OCI-LY7 (cell line): ENCODE measurements at regions not wholly inside any gene's neighbourhood (a gene's known extent, or its start where the extent isn't known, plus 50 kb on each side); places are given as distances from the start of the nearest gene placed in this dataset.

Experiments used
- BruUV-seq: library from RNA; stranded (reverse); fragments of 400-500 nt; replicated peaks from 2 replicates; lab custom pipeline; 2021; lab: Mats Ljungman, UMichigan
- CTCF ChIA-PET: fragments of 300-600 bp; sonication (Branson Sonifier 250); formaldehyde crosslinking; loops from one replicate; lab custom pipeline; 2022; ENCODE audit warnings: antibody characterized with exemption; ENCODE audit not compliant: unreplicated experiment; lab: Charles Lee
- POLR2A ChIA-PET: fragments of 300-600 bp; sonication (Branson Sonifier 250); formaldehyde crosslinking; loops from one replicate; lab custom pipeline; 2022; ENCODE audit warnings: antibody characterized with exemption; lab: Charles Lee
- DNase-seq: peaks from one replicate; pipeline ENCODE4 v3.0.0-alpha.2; 2015; ENCODE audit warnings: low spot score
- H2AFZ ChIP-seq: fragments of 200-600 bp; sonication (generic), shearing (Covaris generic); 2 replicates; pipeline ENCODE4 v1.6.1; 2014; ENCODE audit warnings: mild to moderate bottlenecking, antibody characterized with exemption, low read length, moderate library complexity
- H3K27ac ChIP-seq: fragments of 200-600 bp; sonication (generic); 2 replicates; pipeline ENCODE4 v1.5.1; 2014; ENCODE audit warnings: mixed run types, low read depth, mild to moderate bottlenecking, moderate library complexity, low read length, inconsistent platforms; ENCODE audit not compliant: poor library complexity, severe bottlenecking
- H3K36me3 ChIP-seq: fragments of 200-600 bp; sonication (generic); 2 replicates; pipeline ENCODE4 v1.6.1; 2014; ENCODE audit warnings: mild to moderate bottlenecking, antibody characterized with exemption, low read length, moderate library complexity, mixed read lengths; ENCODE audit not compliant: insufficient read depth
- H3K4me1 ChIP-seq: fragments of 200-600 bp; sonication (generic); 2 replicates; pipeline ENCODE4 v1.5.1; 2014; ENCODE audit warnings: mild to moderate bottlenecking, low read length; ENCODE audit not compliant: insufficient read depth, poor library complexity, severe bottlenecking
- H3K4me2 ChIP-seq: fragments of 200-600 bp; sonication (generic); 2 replicates; pipeline ENCODE4 v1.6.1; 2014; ENCODE audit warnings: mild to moderate bottlenecking, low read length
- H3K4me3 ChIP-seq: fragments of 200-600 bp; sonication (generic); 2 replicates; pipeline ENCODE4 v1.5.1; 2014; ENCODE audit warnings: mild to moderate bottlenecking, low read depth, low read length; ENCODE audit not compliant: poor library complexity, severe bottlenecking
- H3K79me2 ChIP-seq: fragments of 200-600 bp; sonication (generic); 2 replicates; pipeline ENCODE4 v1.6.1; 2016; ENCODE audit warnings: low read depth, mild to moderate bottlenecking, low read length, moderate library complexity, mixed read lengths; ENCODE audit not compliant: insufficient read depth
- H3K9me2 ChIP-seq: fragments of 200-600 bp; sonication (generic); 2 replicates; pipeline ENCODE4 v1.6.1; 2016; ENCODE audit warnings: mild to moderate bottlenecking, low read length, mixed read lengths; ENCODE audit not compliant: insufficient read depth
- H3K9me3 ChIP-seq: fragments of 200-600 bp; sonication (generic); 2 replicates; pipeline ENCODE4 v1.6.1; 2014; ENCODE audit warnings: mild to moderate bottlenecking, mixed run types, low read length, mixed read lengths
- H4K20me1 ChIP-seq: fragments of 200-600 bp; sonication (generic); 2 replicates; pipeline ENCODE4 v1.6.1; 2014; ENCODE audit warnings: mild to moderate bottlenecking, antibody characterized with exemption, low read length, moderate library complexity, mixed read lengths; ENCODE audit not compliant: insufficient read depth
- EZH2phosphoT487 ChIP-seq: fragments of 200-600 bp; sonication (generic); IDR thresholded peaks from 2 replicates; pipeline ENCODE4 v1.6.1; 2018; ENCODE audit warnings: low read depth, borderline replicate concordance, mild to moderate bottlenecking, mixed run types, antibody characterized with exemption, low read length, moderate library complexity, mixed read lengths
- intact Hi-C: fragments of 100-400 bp; cut with micrococcal nuclease; formaldehyde crosslinking; loops from one replicate; pipeline ENCODE4 v1.10.0; 2022; ENCODE audit not compliant: unreplicated experiment
- TF ChIP-seq, protein P1 (sequence below): fragments of 200-600 bp; sonication (generic); conservative IDR thresholded peaks from 2 replicates; pipeline ENCODE4 v1.5.1; 2014; ENCODE audit warnings: mild to moderate bottlenecking, antibody characterized with exemption, low read length, moderate library complexity, mixed read lengths

DNA sequence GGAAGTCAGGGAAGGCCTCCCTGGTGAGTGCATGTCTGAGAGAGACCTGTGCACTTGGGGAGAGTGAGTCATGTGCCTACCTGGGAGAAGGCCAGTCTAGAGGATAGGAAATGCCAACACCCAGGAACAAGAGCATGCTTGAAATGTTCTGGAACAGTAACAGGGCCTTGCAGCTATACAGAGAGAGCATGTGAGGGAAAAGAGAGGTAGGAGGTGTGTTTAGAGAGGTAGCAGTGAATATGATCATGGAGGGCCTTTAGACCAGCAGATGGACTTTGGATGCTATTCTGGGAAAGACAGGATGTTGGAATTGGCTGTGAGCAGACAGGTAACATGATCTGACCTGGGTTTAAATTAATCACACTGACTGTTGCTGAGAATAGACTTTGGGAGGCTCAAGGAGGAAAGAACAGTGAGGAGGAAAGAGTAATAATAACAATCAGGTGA lies 1143.6 kb downstream of the FLRT2 start:
- Histone ChIP-seq H3K4me2 (no peak overlapping the region), H3K79me2 (no peaks in the 10 kb centered on the region), H2AFZ (no peak overlapping the region), H3K36me3 (no peaks in the 10 kb centered on the region), H3K4me1 (no peaks in the 10 kb centered on the region), H3K9me2 (no peaks in the 10 kb centered on the region), H3K27ac (no peak overlapping the region), H3K9me3 (no peaks in the 10 kb centered on the region), H3K4me3 (no peak overlapping the region), H4K20me1 (no peaks in the 10 kb centered on the region)
- CTCF ChIA-PET, result no interaction called here
- BruUV-seq, result no TSS peak
- no peak for TF ChIP-seq EZH2phosphoT487
- TF ChIP-seq, protein P1, sequence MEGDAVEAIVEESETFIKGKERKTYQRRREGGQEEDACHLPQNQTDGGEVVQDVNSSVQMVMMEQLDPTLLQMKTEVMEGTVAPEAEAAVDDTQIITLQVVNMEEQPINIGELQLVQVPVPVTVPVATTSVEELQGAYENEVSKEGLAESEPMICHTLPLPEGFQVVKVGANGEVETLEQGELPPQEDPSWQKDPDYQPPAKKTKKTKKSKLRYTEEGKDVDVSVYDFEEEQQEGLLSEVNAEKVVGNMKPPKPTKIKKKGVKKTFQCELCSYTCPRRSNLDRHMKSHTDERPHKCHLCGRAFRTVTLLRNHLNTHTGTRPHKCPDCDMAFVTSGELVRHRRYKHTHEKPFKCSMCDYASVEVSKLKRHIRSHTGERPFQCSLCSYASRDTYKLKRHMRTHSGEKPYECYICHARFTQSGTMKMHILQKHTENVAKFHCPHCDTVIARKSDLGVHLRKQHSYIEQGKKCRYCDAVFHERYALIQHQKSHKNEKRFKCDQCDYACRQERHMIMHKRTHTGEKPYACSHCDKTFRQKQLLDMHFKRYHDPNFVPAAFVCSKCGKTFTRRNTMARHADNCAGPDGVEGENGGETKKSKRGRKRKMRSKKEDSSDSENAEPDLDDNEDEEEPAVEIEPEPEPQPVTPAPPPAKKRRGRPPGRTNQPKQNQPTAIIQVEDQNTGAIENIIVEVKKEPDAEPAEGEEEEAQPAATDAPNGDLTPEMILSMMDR, result no peak
- DNase-seq, result no peak
- POLR2A ChIA-PET, result interaction anchor here (0.6 kb wide), 1 partner anchor 20 kb away, joined by 3 read pairs; no protein-coding TSS in a partner anchor
- intact Hi-C loops, result no loop called here

DNA sequence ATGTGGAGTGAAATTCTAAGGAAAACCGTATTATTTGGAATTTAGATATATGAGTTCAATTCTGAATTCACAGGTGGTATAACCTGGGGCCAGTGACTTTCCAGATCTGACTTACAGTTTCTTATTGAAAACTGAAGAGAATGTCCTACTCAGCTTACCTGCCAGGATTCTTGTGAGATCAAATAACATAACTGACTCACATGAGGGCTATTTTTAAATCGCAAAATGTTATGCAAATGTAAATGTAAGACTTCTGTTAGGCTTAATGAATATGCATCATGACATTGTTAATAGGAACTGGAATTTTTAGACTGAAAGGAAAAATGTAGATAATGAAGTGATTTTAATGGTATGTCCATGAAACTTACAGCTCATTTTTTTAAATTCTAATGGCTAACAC lies 1142.1 kb downstream of the FLRT2 start:
- H3K27ac ChIP-seq, result no peak overlapping the region
- no peak overlapping the region for H2AFZ ChIP-seq
- no peaks in the 10 kb centered on the region for H3K36me3 ChIP-seq
- no peak for DNase-seq
- no peaks in the 10 kb centered on the region for H3K9me3 ChIP-seq
- intact Hi-C loops, result no loop called here
- no peak for TF ChIP-seq EZH2phosphoT487
- TF ChIP-seq, protein P1, result no peak
- no peak overlapping the region for H3K4me3 ChIP-seq
- H4K20me1 ChIP-seq, result no peaks in the 10 kb centered on the region
- CTCF ChIA-PET, result no interaction called here
- H3K9me2 ChIP-seq, result no peaks in the 10 kb centered on the region
- BruUV-seq, result no TSS peak
- H3K4me1 ChIP-seq, result no peaks in the 10 kb centered on the region
- POLR2A ChIA-PET, result interaction anchor here (0.6 kb wide), 1 partner anchor 7 kb away, joined by 4 read pairs; no protein-coding TSS in a partner anchor
- no peak overlapping the region for H3K4me2 ChIP-seq
- H3K79me2 ChIP-seq, result no peaks in the 10 kb centered on the region

DNA sequence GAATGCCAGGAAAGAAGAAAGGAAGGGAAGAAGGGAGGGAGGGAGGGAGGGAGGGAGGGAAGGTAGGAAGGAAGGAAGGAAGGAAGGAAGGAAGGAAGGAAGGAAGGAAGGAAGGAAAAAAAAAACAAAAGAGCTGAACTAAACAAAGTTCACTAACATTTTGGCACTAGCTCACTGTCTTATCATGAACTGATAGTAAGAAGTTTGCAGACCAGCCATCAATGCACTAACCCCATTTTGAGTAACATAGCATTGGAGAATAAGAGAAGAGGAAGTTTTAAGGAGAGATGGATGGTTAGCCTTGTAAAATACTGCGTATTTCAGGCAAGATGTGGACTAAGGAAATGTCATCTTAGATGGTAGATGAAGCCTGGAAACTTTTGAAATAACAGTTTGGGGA lies 1136.0 kb downstream of the FLRT2 start:
- BruUV-seq, result no TSS peak
- Histone ChIP-seq H4K20me1 (no peaks in the 10 kb centered on the region), H3K4me3 (no peak overlapping the region), H3K4me1 (no peaks in the 10 kb centered on the region), H2AFZ (no peak overlapping the region), H3K9me3 (no peaks in the 10 kb centered on the region), H3K9me2 (no peaks in the 10 kb centered on the region), H3K27ac (no peak overlapping the region), H3K36me3 (no peaks in the 10 kb centered on the region), H3K4me2 (no peak overlapping the region), H3K79me2 (no peaks in the 10 kb centered on the region)
- ChIA-PET POLR2A (no interaction called here), CTCF (no interaction called here)
- TF ChIP-seq, protein P1, result no peak
- TF ChIP-seq EZH2phosphoT487, result no peak
- no peak for DNase-seq
- intact Hi-C loops, result no loop called here
